Renal pelvis (tissue), 1 donor: ENCODE measurements at regions not wholly inside any gene's neighbourhood (a gene's known extent, or its start where the extent isn't known, plus 50 kb on each side); places are given as distances from the start of the nearest gene placed in this dataset.
"Not testable (repeated sequence)": the region's sequence is repeated elsewhere in the genome, so short reads cannot be mapped to it uniquely, and the experiment has no call there.

Source experiments
- DNase-seq: peaks from one replicate; pipeline ENCODE4 v3.0.0-alpha.2; 2013

DNA sequence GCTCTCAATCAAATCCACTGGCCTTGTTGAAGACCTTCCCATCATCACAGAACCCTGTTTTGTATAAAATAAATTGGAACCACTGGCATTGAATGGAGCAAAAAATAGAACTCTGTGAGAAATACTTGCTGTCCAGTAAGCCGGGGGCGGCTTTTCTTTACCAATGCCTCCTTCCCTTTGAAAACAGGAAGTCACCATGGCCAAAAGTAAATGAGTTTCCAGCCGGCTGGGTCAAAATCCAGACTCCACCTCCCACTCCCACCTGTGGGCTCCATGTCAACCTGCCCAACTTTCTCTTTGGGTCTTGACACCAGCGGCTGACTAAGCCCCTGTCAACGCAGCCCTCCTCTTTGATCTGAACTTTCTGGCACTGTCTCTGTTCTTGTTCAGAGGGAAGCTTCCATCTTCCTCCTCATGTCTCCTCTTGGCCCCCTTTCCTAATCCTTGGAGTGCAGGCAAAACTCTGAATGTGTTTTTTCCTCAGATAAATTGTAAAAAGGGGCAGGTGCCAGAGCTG, 95.2 kb downstream of the TFAP2C start:
- no peak for DNase-seq

- DNase-seq: no peak
These were observed 100.9 kb downstream of the TFAP2C start for GRCh38 chr20:56730003-56730402.

GRCh38 chr20:56730996-56731395, 101.9 kb downstream of the TFAP2C start:
- DNase-seq: no peak

- DNase-seq: no peak
These were observed 102.4 kb downstream of the TFAP2C start for GRCh38 chr20:56731476-56731875.

DNA sequence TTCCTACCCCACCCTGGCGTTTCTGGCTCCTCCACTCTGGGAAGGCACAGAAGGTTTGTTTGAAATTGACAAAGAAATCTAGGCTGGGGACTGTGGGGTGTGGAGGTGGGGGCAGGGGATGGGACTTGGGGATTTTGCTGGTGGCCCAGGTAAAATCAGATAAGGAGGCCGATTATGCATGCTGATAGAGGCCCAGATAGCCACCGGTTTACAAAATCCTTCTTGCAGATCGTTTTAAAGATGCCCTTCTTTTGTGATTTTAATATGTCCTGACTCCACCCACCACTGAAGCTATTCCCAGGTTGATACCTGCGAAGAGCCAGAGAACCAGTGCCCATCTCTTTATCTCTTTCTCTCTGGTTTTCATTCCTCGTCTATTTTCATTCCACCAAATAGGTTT, 104.9 kb downstream of the TFAP2C start:
- no peak for DNase-seq

DNA sequence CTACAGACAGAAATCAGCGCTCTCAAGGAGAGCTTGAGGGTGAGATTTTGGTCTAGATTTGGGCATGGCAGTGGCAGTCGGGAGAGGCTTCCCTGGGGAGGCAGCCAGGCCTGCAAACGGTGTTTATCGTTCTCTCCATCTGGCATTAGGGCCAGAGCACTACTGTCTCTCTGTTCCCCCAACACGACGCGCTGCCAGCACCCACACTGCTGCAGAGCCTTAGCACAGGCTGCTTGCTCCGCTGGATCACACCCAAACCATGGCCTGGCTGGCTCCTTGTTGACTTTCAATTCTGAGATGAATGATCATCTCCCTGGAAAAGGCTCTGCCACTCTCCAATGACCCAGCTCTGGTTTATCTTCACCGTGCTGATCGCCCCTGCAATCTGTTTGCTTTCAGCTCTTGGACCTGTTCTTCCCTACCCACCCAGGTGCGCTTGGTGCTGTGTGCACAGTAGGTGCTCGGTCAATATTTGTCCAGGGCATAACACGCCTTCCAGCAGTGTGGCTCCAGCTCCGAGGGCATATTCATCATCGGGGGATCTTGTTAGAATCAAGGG, 106.1 kb downstream of the TFAP2C start:
- DNase-seq: no peak

GRCh38 chr20:56736285-56736857, 107.3 kb downstream of the TFAP2C start:
- DNase-seq: no peak

- DNase-seq: not testable (repeated sequence)
These were observed 115.3 kb downstream of the TFAP2C start for GRCh38 chr20:56744325-56744821.

DNA sequence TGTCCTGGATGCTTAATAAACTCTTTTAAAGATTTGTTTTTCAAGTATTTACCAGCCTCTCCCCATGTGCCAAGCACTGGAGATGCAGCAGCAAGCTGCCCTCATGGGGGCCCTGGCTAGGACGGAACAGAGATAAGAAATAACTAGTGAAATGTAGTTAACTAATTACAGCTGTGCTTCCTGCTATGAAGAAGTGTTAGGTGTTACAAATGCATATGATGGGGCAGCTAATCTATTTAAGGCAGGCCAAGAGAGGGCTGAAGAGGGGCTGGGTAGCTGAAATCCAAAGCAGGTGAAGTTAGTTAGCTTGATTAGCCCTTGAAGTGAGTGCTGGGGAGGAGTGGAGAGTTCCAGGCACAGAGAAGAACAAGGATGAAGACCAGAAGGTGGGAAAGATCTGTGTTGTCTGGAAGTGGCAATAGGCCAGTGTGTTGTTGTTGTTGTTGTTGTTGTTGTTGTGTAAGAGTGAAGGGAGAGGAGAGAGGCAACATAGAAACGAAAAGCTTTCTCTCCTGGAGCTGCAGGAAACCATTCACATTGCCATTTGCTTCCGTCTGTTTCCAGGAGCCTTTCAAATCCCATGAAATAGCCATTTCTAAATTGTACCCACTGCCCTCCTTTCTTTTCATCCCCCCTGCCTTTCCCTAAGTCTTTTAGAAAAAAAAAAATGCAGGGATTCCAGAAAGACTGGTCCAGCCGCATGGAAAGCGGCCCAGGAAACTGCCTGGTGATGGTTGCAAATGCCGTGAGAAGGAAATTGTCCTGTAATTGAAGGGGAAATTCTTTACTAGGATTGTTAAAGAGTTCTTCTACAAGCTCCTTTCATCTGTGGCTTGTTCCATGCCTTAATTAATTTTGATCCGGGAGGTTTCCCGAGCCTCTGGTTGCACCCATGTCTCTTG, 119.6 kb downstream of the TFAP2C start:
- no peak for DNase-seq

DNA sequence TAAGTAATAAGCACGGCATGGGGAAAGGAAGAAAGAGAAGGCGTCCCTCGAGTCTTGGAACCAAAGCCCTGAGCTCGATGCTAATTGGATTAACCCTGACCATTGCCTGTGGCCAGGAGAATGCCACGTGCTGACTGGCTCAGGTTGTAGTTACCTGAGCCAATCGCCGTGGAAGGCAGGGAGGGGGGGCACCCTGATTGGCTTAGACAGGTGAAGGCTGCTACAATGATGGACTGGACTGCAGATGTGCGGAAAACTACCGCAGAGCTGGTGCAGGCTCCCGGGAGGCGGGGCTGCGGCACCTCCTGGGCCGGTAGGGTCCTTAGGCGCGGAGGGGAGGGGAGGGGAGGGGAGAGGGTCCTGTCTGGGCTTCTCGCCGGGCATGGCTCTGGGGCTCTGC, 121.3 kb downstream of the TFAP2C start:
- peak; percentile 26 for DNase-seq

- DNase-seq: no peak
These were observed 123.2 kb downstream of the TFAP2C start for GRCh38 chr20:56752274-56752673.

- no peak for DNase-seq
These were observed 126.1 kb downstream of the TFAP2C start for GRCh38 chr20:56755201-56755600.

- DNase-seq: not testable (repeated sequence)
These were observed 127.6 kb downstream of the TFAP2C start for GRCh38 chr20:56756658-56757057.

DNA sequence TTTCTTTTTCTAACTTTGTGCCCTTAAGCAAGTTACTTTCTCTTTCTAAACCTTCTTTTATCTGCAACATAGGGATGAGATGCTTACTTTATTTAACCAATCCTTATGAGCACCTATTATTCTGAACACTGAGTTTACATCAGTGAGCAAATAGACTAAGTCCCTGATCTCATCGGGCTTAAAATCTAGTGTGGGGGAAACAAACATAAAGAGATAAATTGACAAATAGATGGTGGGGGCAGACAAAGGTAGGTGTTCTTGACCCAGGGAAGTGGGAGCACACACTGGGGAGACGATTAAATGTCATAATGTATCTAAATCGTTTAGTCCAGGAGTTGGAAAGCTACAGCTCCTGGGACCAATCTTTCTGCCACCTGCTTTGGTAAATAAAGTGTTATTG, 129.6 kb downstream of the TFAP2C start:
- no peak for DNase-seq

DNA sequence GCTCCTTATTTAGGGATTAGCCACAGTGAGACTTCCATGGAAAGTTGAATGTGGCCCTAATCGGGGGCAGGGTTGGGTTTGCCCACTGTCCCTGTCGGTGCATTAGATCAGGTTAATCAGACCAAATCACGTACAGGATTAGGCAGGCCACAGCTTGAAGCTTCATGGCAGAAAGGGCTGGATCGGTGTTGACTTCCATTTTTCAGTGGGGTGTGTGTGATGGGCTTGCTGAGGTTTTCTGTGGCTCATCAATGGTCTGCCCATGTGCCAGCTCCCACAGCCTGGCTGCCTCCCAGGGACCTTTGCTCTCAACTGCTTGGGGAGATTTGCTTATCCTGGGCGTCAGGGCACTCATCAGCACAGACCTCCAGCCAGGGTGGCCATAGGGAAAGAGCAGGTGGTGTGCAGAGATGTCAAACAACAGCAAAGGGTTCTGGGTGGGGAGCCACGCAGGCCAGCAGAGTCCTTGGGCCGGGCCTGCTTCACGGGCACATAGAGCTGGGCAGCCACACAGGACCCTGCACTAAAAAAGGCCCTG, 130.7 kb downstream of the TFAP2C start:
- no peak for DNase-seq

- DNase-seq: no peak
These were observed 131.5 kb downstream of the TFAP2C start for GRCh38 chr20:56760610-56761009.

DNA sequence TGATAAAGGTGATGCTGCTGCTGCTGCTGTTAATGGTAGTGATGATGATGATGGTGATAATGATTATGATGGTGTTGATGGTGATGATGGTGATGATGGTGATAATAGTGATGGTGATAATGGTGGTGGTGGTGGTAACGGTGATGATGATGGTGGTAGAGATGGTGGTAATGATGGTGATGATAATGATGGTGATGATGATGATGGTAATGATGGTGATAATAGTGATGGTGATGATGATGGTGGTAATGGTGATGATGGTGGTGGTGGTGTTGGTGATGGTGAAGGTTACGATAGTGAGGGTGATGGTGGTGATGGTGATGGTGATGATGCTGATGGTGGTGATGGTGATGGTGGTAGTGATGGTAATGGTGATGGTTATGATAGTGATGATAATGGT, 132.3 kb downstream of the TFAP2C start:
- DNase-seq: no peak

DNA sequence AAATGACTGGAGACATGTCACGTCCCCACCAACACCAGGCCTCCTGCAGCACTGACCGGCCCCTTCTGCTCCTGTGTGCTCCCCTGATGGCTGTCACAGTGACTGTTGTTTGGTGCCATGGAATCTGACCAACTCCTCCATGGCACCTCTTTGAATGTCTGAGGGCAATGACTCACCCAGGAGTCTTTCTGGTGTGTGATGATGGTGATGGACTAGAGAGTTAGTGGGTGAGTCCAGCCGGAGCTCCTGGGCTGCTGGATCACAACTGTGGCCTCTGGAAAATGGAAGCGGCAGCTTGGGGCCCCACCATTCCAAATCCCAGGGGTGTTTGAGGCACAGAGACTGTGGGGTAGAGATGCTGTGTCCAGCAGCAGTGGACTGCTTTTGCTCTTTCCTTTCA, 133.3 kb downstream of the TFAP2C start:
- DNase-seq: no peak

DNA sequence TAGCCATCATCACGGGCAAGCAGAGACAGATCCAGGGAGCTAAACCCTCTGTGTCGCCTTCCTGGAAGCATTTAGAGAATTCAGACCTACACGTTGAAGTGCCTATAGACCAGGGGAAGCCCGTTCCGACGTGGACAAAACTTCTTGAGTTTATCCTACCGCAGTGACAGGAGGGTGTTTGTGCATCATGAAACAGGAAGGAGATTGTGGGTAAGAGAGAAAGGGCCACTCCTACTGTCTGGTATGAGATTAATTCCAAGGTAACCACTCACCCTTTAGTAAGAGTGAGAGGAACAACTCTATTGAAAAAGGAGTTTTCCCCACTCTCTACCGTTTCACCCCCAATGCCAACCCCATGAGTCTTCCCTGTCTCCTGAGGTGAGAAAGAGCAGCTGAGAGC, 133.7 kb downstream of the TFAP2C start:
- no peak for DNase-seq

- DNase-seq: no peak
These were observed 135.6 kb downstream of the TFAP2C start for GRCh38 chr20:56764671-56765070.

- DNase-seq: no peak
These were observed 136.3 kb downstream of the TFAP2C start for GRCh38 chr20:56765172-56766073.
